GM20431 (cell line): ENCODE measurements at regions not wholly inside any gene's neighbourhood (a gene's known extent, or its start where the extent isn't known, plus 50 kb on each side); places are given as distances from the start of the nearest gene placed in this dataset.
"Not testable (repeated sequence)": the region's sequence is repeated elsewhere in the genome, so short reads cannot be mapped to it uniquely, and the experiment has no call there.

Source experiments
- in situ Hi-C: fragments of 300-500 bp; cut with MseI, MboI; formaldehyde crosslinking; loops from one replicate; pipeline ENCODE4 v1.15.0; 2020; ENCODE audit warnings: low sequenced_read_pairs; ENCODE audit not compliant: unreplicated experiment

DNA sequence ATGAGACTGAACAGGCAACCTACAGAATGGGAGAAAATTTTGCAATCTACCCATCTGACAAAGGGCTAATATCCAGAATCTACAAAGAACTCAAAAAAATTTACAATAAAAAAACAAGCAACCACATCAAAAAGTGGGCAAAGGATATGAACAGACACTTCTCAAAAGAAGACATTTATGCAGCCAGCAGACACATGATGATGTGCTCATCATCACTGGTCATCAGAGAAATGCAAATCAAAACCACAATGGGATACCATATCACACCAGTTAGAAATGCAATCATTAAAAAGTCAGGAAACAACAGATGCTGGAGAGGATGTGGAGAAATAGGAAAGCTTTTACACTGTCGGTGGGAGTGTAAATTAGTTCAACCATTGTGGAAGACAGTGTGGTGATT, 51.7 kb upstream of the PAXBP1 start:
- in situ Hi-C loops: not testable (repeated sequence)

DNA sequence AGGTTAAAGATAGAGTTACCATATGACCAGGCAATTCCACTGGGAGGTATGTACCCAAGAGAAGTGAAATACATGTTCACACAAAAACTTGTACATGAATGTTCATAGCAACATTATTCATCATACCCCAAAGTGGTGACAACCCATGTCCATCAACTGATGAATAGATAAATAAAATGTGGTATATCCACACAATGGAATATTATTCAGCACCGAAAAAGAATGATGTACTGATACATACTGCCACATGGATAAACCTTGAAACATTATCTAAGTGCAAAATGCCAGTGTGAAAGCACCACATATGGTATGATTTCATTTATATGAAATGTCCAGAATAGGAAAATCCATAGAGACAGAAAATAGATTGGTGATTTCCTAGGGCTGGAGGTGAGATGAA, 53.4 kb upstream of the PAXBP1 start:
- in situ Hi-C loops: no loop called here

DNA sequence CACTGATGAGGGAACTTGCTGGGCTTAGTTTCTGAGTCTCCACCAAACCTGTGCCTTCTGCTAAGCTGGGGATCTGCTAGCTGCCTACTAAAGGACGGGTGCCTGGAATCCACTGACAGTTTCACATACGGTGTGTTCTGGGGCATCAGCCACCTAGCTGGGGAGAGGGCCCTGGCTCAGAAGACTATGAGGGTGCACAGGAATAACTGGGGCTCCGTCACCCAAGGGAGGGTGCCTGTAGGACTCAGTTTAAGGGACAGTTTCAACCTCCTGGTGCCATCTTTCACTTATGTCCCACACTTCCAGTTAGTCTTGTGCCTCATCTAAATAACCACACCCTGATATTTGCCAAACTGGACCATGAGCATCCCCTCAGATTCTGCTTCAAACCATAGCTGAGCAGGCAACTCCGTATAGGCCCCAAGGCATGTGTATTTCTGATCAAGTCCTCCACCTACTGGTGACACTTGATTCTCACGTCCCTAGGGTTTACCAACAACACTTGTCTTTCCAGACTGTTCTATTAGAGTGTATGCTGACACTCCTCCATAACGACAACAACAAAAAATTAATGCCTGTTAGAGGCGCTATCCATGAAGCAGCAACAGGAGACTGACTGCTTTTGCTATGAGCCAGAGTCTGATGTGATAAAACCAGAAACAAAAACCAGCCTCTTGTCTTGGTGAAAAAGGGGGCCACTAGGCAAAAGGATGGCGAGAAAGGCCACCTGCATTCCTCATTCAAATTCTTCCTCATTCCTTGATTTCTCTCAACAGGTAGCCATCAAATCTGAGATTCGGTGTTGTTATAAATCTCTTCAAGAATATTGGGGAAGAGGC, 55.0 kb upstream of the PAXBP1 start:
- in situ Hi-C loops: no loop called here

DNA sequence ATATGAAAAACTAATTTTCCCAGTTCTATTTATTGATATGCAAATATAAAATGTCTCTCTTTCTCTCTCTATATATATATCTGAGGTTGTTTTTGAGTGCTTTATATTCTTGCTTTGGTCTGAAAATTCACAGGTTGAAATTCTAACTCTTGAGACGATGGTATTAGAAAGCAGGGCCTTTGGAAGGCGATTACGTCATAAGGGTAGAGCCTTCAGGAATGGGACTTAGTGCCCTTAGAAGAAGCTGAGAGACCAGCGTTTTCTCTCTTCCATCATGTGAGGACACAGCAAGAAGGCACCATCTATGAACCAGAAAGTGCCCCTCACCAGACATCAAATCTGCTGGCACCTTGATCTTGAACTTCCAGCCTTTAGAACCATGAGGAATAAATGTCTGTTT, 57.4 kb upstream of the PAXBP1 start:
- in situ Hi-C loops: no loop called here

DNA sequence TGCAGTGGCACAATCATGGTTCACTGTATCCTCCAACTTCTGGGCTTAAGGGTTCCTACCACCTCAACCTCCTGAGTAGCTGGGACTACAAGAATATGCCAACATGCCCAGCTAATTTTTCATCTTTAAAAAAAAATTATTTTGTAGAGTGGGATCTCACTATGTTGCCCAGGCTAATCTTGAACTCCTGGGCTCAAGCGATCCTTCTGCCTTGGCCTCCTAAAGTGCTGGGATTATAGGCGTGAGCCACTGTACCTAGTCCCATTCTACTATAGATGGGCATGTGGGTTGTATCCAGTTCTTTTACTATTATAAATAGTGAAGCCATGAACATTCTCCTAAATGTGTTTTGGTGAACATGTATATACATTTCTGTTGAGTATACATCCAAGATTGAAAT, 57.9 kb upstream of the PAXBP1 start:
- in situ Hi-C loops: no loop called here

DNA sequence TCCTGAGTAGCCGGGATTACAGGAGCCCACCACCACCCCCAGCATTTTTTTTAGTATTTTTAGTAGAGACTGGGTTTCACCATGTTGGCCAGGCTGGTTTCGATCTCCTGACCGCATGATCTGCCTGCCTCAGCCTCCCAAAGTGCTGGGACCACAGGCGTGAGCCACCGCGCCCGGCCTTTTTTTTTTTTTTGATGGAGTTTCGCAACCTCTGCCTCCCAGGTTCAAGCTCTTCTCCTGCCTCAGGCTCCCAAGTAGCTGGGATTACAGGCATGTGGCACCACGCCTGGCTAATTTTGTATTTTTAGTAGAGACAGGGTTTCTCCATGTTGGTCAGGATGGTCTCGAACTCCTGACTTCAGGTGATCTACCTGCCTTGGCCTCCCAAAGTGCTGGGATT, 60.2 kb upstream of the PAXBP1 start:
- in situ Hi-C loops: not testable (repeated sequence)

DNA sequence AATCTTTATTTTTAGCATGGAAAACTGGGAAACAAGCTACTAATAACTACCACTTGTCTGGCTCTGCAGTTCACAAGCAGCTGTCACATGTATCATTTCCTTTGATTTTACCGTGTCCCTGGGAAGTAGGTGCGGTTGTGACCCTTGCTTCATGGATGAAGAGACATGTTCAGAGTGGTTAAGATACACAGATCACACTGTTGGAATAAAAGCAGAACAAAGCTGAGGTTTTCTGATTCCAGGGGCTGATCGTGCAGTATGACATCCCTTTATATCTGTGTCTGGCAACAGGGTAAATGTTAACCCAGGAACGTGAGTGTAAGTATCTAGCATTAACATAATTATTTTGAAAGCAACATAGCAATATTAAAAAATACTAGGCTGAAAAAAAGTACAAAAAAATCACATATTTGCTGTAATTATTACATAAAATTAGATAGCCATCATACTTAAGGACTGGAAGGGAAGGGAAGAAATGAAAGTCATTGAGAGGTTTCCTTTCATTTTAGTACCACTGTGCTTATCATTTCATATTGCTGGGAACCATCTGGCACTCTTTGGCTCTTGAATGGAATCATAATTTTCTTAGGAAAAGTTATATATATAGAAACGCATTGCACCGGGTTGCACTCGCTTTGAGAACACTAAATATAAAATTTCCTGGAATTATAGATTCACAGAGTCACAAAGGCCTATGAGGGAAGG, 62.8 kb upstream of the PAXBP1 start:
- in situ Hi-C loops: no loop called here

DNA sequence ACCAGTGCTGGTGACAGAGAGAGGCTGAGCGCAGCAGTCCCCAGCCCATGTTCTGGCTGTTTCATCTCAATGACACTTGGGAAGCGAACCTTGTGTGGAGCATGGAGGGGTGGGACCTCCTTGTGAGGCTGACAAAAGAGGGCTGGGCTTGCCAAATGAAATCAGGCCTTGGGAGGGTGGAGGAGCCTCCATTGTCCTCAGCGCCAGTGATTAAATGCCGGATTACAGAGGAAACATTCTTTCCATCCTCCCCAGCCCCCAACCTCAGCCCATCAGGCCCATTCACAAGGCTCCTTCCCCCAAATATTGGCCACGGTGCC, 63.3 kb upstream of the PAXBP1 start:
- in situ Hi-C loops: no loop called here

DNA sequence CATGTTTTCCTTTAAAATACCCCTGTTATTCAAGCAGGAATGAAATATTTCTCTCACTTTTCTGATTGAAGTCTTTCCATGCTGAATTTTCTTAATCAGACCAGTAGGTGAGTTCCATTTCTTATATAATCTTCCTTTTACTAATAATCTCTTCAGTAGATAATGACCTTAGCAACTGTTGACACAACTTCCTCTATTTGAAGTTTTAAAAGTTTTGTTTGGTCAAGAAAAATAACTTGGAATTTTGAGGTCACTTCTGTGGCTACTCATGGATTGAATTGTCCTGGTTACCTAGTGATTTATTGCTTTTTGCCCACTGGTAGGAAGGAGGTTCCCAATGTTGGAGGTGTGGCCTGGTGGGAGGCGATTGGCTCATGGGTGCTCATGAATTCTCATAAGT, 70.6 kb upstream of the PAXBP1 start:
- in situ Hi-C loops: loop anchor here (10.0 kb wide), 1 partner anchor 353 kb away; no protein-coding TSS in a partner anchor

DNA sequence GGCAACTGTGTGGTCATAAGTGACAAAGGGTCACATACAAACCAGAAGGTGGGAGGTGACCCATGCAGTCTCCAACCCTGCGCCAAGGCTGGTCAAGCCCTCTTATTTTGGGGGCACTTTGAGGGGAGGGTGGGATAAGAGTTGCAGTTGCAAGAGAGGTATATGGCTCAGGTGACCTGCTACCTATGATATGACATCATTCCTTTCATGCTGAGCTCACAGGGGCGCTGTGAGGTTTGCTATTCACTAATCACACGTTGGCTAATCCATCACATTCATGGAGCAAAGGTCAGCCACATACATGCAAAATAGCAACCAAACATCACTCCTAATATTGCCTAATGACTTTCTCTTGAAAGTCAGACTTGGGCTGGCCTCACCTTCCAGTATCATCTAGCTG, 72.0 kb upstream of the PAXBP1 start:
- in situ Hi-C loops: loop anchor here (10.0 kb wide), 1 partner anchor 351 kb away; no protein-coding TSS in a partner anchor

DNA sequence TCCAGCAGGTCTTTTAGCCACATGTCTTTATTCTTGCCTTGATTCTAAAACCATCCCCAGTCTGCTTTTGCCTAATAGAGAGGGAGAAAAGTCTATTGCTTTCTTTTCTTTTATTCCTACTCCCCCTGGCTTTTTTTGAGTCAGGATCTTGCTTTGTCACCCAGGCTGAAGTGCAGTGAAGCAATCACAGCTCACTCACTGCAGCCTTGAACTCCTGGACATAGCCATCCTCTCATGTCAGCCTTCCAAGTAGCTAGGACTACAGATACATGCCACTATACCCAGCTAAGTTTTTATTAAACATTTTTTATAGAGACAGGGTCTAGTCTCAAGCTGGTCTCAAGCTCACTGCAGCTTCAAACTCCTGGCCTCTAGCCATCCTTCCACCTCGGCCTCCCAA, 72.5 kb upstream of the PAXBP1 start:
- in situ Hi-C loops: loop anchor here (10.0 kb wide), 1 partner anchor 351 kb away; no protein-coding TSS in a partner anchor

DNA sequence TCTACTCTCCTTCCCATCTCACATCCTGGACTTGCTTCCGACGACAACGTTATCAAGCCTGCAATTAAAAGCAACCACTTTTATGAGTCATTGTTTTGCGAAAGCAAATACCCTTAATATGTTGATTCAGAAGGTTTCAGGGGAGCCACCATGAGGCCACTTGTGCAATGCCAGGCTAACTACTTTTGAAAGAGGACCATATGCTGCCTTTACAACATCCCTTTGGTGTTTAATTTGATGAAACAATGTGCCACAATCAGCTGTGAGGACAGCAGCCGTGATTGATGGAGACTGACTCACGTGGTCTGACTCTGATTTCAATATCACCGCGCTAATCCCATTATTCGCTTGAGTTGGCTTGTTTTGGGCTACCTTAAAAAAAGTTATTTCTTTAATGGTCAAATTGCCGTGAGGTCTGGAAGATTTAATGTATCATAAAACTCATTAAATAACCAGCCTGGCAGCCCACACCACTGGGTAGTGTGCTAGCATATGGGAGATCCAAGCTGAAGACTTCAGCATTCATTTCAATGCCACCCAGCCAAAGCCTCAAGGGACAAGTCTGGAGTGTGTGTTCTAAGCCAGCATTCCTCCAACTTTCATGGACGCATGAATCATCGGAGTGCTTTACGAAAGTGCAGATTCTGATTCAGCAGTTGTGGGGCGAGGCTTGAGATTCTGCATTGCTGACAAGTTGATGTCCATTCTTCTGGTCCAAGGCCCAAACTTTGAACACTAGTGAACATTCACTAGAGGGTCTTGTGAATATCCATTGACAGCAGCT, 73.3 kb upstream of the PAXBP1 start:
- in situ Hi-C loops: loop anchor here (10.0 kb wide), 1 partner anchor 350 kb away; no protein-coding TSS in a partner anchor

DNA sequence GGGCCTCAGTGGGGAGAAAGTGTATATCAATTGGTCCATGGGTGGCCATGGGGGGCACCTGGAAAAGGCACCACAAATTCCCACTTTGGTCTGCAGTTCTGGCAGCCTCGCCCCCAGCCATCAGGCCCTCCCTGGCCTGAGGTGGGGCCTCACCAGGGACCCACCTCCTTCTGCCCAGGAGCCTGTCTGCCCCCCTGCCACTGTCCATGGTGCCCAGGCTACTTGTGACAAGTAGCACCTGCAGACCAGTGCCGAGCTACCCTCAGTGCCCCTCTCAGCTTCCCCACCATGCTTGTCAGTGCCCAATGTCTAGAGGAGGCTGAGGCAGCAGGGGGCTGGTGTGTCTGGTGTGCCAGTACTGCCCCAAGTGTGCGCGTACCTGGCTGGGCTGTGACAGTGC, 87.1 kb upstream of the PAXBP1 start:
- in situ Hi-C loops: no loop called here

DNA sequence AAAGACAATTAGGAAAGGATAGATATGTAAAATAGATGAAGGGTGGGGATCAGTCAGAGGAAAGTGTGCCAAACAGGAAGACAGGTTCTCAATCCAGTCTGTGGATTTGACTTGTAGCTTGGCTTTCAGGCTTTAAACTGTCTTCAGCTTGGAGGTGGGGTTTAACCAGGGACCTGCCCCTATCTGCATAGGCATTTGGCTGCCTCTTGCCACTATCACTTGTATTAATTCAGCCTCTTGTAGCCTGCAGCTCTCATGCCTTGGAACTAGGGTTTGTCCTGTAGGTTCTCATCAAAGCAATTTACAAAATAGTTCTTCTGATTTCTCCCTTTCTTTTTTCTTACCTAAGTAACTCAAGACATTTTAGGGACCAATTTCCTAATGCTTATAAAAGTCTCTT, 88.8 kb upstream of the PAXBP1 start:
- in situ Hi-C loops: no loop called here

DNA sequence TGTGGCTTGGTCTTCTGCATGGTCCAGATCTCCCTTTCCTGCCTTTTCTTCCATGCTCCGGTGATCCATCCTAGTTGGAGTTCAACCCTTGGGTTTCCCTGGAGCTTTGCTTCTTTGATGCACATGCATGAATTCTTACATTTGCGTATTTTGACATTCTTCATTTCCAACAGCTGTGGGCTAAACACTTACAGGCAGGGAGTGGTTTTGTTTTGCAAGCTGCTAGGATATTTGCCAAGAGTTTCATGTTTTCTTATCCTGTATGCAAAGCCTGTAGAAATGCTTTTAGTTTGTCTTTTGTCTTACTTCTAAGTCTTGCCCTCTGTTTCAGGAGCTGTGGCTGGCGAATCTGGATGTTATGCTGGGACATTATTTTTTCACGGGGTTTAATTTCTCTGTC, 90.3 kb upstream of the PAXBP1 start:
- in situ Hi-C loops: no loop called here

DNA sequence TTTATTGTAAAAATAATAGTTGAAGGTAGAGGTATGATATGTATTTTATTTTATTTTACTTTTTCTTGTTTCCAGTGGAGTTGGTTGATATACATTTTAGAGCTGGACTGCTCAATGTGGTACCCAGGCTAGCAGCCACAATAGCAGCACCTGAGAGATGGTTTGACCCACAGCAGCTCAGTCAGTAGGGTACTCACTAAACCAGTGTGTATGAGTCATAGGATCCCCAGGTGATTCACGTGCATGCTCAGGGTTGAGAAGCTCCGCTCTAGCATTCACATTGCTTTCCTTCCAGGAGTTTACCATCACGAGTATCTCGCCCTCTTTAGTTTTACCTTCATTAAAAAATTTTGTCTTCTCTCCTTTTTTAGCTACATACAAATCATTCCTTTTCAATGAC, 96.0 kb upstream of the PAXBP1 start:
- in situ Hi-C loops: no loop called here

DNA sequence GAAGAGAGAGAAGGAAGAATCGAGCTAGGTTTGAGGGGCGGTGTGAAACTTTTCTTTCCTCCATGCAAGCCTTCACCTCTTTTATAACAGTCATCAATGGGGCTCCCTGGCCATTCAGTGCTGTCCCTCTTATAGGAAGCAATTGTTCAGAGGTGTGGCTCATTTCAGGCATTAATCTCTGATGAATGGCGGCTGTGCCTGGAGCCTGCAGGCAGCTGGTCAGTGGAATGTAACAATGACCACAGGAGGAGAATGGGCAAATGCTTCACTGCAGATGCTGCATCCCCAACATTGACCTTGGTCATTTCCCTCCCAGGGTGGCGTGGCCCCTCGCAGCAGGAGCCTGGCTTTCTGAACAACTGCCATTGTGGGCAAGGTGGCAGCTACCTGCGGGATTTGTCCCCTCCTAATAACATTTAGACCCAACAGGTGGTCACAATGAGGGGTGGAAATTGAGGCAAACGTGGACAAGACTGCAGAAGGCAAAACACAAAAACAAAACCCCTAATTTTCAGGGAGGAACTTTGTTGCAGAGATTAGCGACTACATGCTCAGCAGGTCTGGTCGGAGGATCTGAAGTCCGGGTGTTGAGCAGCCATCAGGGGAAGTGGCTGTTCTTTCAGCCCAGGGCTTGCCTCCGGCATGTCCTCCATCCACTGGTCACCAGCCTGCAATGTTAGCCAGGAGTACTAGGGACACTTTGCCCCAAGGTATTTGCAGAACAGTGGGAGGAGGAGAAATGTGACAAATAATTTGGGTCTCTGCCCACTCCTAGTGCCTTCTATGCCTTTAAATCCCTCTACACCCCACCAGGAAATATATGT, 97.3 kb upstream of the PAXBP1 start:
- in situ Hi-C loops: no loop called here

DNA sequence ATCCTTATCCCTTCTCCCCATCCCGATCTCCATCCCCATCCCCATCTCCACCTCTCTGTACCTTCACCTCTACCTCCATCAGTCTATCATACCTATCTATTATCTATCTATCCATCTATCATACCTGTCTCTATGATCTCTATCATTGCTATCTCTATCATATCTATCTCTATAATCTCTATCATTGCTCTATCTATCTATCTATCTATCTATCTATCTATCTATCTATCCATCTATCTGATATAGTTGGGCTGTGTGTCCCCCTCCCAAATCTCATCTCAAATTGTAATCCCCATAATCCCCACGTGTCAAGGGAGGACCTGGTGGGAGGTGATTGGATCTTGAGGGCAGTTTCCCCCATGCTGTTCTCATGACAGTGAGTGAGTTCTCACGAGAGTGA, 97.9 kb upstream of the PAXBP1 start:
- in situ Hi-C loops: no loop called here

DNA sequence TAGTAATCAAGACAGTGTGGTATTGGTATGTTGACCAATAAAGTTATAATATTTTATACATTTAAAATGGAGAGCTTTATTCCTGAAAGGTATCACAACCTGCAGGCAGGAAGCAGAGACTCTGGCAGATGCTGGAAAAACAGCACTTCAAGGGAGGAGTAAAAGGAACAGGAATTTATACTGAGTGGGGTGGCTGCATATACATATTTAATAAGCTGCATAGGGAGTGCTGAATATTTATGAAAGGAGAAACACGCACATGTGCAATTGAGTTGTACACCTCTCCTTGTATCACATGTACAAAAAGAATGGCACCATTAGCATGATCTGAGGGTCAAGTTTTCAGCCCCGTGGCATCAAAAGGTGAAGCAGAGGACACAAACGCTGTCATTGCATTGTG, 104.9 kb upstream of the PAXBP1 start:
- in situ Hi-C loops: no loop called here

DNA sequence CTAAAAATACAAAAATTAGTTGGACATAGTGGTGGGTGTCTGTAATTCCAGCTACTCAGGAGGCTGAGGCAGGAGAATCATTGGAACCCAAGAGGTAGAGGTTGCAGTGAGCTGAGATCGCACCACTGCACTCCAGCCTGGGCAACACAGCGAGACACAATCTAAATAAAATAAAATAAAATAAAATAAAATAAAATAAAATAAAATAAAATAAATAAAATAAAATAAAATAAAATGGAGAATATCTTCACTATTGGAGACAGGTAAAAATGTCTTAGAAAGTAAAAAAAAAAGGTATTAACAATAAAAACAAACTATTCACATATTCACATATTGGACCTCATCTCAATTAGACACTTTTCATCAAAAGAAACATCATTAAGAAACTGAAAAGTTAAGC, 106.3 kb upstream of the PAXBP1 start:
- in situ Hi-C loops: not testable (repeated sequence)
